Right atrium auricular region (tissue), 2 donors: ENCODE measurements at regions not wholly inside any gene's neighbourhood (a gene's known extent, or its start where the extent isn't known, plus 50 kb on each side); places are given as distances from the start of the nearest gene placed in this dataset.

Source experiments
- DNase-seq: peaks from one replicate; pipeline ENCODE4 v3.0.0-alpha.2; 2019; ENCODE audit warnings: low spot score
- H3K27ac ChIP-seq, 2 donors: fragments of 200-600 bp; sonication (generic); 1 replicate in 1 of 2; 2 replicates in 1 of 2; pipeline ENCODE4 v1.5.1; 2016 to 2019
- H3K27me3 ChIP-seq, 2 donors: fragments of 200-600 bp; sonication (generic); one replicate each; pipeline versions ENCODE4 v1.5.1 to v1.6.0; 2017 to 2019
- H3K36me3 ChIP-seq: fragments of 200-600 bp; sonication (generic); one replicate; pipeline ENCODE4 v1.5.1; 2016
- H3K4me1 ChIP-seq, 2 donors: fragments of 200-600 bp; sonication (generic); one replicate each; pipeline versions ENCODE4 v1.5.1 to v1.6.0; 2017 to 2019
- H3K4me3 ChIP-seq, 2 donors: fragments of 200-600 bp; sonication (generic); 1 replicate in 1 of 2; 2 replicates in 1 of 2; pipeline ENCODE4 v1.5.1; 2017 to 2019; ENCODE audit warnings: mild to moderate bottlenecking in 1 of 2, moderate library complexity in 1 of 2
- H3K9me3 ChIP-seq, 2 donors: fragments of 200-600 bp; sonication (generic); one replicate each; pipeline ENCODE4 v1.5.1; 2019
- TF ChIP-seq, protein P1 (sequence below), 2 donors: fragments of 200-600 bp; sonication (generic); IDR thresholded peaks; one replicate each; pipeline ENCODE4 v1.5.1; 2019; ENCODE audit warnings: antibody characterized with exemption in 2 of 2

- no peak overlapping the region for H3K27ac ChIP-seq
- H3K36me3 ChIP-seq, result no peaks in the 10 kb centered on the region
- no peak for DNase-seq
- TF ChIP-seq, protein P1, sequence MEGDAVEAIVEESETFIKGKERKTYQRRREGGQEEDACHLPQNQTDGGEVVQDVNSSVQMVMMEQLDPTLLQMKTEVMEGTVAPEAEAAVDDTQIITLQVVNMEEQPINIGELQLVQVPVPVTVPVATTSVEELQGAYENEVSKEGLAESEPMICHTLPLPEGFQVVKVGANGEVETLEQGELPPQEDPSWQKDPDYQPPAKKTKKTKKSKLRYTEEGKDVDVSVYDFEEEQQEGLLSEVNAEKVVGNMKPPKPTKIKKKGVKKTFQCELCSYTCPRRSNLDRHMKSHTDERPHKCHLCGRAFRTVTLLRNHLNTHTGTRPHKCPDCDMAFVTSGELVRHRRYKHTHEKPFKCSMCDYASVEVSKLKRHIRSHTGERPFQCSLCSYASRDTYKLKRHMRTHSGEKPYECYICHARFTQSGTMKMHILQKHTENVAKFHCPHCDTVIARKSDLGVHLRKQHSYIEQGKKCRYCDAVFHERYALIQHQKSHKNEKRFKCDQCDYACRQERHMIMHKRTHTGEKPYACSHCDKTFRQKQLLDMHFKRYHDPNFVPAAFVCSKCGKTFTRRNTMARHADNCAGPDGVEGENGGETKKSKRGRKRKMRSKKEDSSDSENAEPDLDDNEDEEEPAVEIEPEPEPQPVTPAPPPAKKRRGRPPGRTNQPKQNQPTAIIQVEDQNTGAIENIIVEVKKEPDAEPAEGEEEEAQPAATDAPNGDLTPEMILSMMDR (IDR thresholded peaks at IDR 0.05), result no peak
- no peak overlapping the region for H3K4me3 ChIP-seq
- no peaks in the 10 kb centered on the region for H3K4me1 ChIP-seq
- peaks cover 0 to 8% of the 10 kb centered on the region in 2 donors for H3K9me3 ChIP-seq
- H3K27me3 ChIP-seq, result no peaks in the 10 kb centered on the region
Observed at GRCh38 chr10:29007370-29007747, 281.5 kb upstream of the LYZL1 start.

DNA sequence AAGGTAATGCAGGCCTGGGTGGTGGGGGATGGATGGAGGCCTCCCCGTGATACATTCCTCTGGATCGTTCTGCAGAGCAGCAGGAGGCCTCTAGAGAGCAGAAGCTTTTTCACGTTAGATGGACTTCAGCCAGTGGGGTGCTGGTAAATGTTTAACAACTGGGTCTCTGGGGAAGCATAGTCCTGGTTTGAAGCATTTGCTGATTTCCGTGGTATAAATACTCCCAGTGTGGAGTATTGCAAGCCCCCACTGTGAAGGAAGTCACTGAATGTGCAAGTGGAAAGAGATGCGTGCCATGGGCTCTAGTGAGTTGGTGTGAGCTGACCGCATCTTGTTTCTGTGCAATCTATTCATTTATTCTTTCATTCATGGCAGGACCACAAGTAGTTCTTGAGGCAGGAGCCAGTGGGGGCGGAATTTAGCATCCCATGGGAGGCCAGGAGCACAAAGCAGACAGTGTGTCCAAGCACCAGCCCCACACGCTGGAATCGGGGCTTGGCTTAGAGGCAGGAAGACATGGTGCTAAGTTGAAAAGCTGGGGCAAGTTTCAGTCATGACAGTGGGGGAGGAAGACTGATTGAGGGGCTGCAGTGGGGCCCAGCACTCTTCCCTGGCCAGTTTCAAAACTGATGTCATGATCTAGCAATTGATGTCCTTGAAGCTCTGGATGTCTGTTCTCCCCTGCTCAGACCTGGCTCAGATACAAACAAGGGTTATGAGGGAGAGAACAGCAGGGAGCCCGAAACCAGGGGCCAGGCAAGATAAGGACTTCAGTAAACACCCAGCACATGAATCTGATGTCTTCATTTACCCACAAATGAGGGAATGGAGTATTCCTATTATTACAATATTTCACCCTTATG is 280.9 kb upstream of the LYZL1 start:
- no peak for DNase-seq
- H3K9me3 ChIP-seq, result peaks cover 0 to 8% of the 10 kb centered on the region in 2 donors
- TF ChIP-seq, protein P1 (IDR thresholded peaks at IDR 0.05), result no peak
- H3K27me3 ChIP-seq, result no peaks in the 10 kb centered on the region
- H3K27ac ChIP-seq, result peak overlapping the region in 1 of 2 donors; percentile 30
- no peaks in the 10 kb centered on the region for H3K4me1 ChIP-seq
- H3K36me3 ChIP-seq, result no peaks in the 10 kb centered on the region
- H3K4me3 ChIP-seq, result no peak overlapping the region

- peaks cover 0 to 8% of the 10 kb centered on the region in 2 donors for H3K9me3 ChIP-seq
- no peak overlapping the region for H3K4me3 ChIP-seq
- no peaks in the 10 kb centered on the region for H3K36me3 ChIP-seq
- peak overlapping the region in 1 of 2 donors; percentile 31 for H3K27ac ChIP-seq
- H3K4me1 ChIP-seq, result no peaks in the 10 kb centered on the region
- no peaks in the 10 kb centered on the region for H3K27me3 ChIP-seq
- TF ChIP-seq, protein P1 (IDR thresholded peaks at IDR 0.05), result no peak
- DNase-seq, result no peak
Observed at GRCh38 chr10:29009464-29009863, 279.4 kb upstream of the LYZL1 start.

GRCh38 chr10:29011516-29011915 is 277.4 kb upstream of the LYZL1 start:
- Histone ChIP-seq H3K4me1 (no peaks in the 10 kb centered on the region), H3K4me3 (no peak overlapping the region), H3K36me3 (no peaks in the 10 kb centered on the region), H3K9me3 (peaks cover 0 to 8% of the 10 kb centered on the region in 2 donors), H3K27ac (no peak overlapping the region), H3K27me3 (no peaks in the 10 kb centered on the region)
- DNase-seq, result no peak
- TF ChIP-seq, protein P1 (IDR thresholded peaks at IDR 0.05), result no peak

GRCh38 chr10:29012926-29013554 is 275.8 kb upstream of the LYZL1 start:
- Histone ChIP-seq H3K36me3 (no peaks in the 10 kb centered on the region), H3K27me3 (no peaks in the 10 kb centered on the region), H3K4me3 (no peak overlapping the region), H3K4me1 (no peaks in the 10 kb centered on the region), H3K9me3 (peaks cover 0 to 5% of the 10 kb centered on the region in 2 donors), H3K27ac (no peak overlapping the region)
- DNase-seq, result no peak
- TF ChIP-seq, protein P1 (IDR thresholded peaks at IDR 0.05), result no peak
